ENCODE measurements at regions not wholly inside any gene's neighbourhood (a gene's known extent, or its start where the extent isn't known, plus 50 kb on each side); places are given as distances from the start of the nearest gene placed in this dataset.

DNA sequence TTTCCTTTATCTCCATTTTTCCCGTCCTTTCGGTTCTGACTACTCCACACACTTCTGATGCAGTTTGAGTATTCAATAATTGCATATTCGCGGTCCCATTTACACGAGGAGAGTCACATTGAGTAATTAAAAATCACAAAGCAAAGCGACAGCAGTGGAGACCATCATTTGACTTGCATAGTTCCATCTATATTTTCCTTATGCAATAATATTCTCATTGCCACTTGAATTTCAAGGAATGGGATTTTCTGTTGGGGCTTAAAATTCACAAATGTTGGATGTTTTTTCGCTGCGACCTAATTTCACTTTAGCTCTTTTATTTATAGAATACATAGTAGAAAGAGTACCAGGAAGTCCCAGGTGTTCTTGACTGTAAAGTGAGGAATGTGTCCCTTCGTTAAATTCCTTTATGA is 186.8 kb downstream of the ZEB2 start:
- no peak for DNase-seq (ENCODE audit: low read depth in 2 of 2)

DNA sequence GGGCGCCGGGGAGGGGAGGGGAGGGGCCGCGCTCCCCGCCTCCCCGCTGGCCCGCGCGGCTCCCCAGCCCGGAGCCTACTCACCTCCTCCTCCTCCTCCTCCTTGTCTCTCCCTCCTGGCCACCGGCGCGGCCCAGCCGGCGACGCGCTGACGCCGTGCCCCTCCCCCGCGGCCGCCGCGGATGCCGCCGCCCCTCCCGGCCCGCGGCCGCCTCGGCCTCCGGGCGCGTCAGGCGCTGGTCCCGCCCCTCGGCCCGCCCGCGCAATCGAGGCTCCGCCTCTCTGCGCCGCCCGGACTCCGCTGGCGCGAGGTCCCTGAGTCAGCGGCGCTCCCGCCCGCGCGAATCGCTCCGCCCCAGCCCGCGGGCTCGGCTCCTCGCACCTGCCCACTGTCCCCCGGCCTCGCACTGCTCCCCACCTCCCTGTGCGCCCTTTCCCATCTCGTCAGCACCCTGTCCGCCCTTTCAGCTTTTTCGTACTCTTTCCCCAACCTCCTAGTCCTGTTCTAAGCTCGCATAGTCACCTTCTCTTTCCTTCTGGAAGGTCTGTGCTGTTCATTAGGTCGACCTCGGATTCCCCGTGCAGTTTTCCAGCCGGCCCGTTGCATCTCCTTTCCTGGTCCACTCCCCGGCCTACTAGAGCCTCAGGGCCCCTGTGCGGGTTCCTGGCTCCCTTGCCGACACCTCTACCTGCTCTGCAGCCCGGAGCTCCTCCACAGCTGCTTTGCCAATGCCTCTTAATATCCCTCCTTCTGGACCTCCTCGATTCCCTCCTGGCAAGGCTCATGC is 187.4 kb downstream of the ZEB2 start:
- DNase-seq (ENCODE audit: low read depth in 2 of 2) = peak; percentile 75 to 89

- DNase-seq (ENCODE audit: low read depth in 2 of 2) = no peak
Observed at GRCh38 chr2:144331674-144332355, 188.1 kb downstream of the ZEB2 start.

DNA sequence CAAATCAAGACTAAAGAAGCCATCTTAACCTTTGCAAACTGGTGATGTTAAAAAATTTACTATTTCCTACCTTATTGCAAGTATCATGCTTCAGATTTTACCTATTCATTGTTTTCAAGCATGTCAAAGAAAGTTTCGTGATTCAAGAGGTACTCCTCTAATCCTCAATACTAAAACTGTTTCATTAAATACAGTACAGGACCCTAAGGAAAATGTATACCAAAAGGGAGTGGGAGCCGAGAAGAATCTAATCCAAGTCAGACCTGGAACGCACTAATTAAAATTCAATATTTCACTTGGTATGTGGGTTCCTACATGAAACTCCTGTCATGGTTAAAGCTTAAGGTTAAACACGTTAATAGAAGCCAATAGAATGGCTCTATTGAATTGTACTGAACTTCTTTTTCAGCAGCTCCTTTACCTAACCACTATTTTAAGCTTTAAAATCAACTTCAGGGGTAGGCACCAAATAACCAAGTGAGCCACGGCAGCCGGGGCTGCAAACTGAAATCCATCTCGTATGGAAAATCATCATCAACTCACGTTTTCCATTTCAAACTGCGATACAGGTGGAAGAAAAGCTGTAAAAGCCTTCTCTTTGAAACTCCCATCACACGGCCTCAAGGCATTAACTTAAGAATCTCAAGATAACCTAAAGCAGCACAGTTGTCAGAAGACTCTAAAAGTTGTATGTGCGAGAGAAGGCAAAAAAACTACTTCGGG is 188.8 kb downstream of the ZEB2 start:
- DNase-seq (ENCODE audit: low read depth in 2 of 2) = no peak

DNA sequence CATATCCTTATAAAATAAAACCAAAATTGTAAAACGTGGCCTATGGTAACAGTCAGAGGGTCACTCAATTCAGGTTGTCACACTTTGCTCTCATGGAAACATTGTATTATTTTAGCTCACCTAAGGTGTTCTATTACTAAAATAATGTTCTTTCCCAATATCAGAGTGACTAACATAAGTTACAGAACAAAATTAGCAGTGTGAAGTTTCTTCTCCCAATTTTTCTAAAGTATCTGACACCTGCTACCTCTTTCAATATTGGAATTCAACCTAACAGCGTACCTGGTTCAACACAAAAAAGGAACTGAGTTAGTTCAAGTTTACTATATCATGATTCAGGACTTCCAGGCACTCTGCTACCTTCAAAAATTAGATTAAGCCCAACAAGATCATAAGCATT is 190.4 kb downstream of the ZEB2 start:
- DNase-seq (ENCODE audit: low read depth in 2 of 2) = no peak

GRCh38 chr2:144328938-144329337 is 191.0 kb downstream of the ZEB2 start:
- DNase-seq (ENCODE audit: low read depth in 2 of 2) = no peak

- no peak for DNase-seq (ENCODE audit: low read depth in 2 of 2)
Observed at GRCh38 chr2:144326825-144327224, 193.1 kb downstream of the ZEB2 start.

GRCh38 chr2:144325086-144325485 is 194.8 kb downstream of the ZEB2 start:
- peak in 1 of 2 donors; percentile 45 for DNase-seq (ENCODE audit: low read depth in 2 of 2)

DNA sequence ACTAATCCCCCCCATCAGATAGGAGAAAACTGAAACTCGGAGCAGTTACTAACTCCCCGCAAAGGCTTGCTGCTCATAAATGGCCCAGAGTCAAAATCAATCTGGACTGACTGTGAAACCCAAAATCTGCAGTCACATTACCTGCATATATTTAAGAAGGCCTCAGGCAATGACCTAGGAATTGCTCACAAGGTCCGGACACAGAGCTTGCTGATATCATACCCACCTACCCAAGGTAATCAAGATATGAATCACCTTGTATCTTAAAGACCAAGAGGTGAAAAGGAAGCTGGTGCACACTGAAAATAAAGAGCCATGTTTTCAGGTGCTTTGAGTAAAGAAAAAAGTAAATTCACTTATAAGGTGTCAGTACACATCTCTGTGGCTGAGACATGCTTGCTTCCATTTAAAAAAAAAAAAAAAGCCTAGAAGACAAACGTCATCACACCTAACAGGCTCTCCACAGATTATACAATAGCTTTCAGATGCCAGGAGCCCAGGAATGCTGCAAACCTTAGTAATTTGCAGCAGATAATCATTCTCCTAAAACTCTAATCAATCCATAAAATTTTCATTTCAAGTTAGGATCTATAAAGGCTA is 195.4 kb downstream of the ZEB2 start:
- DNase-seq (ENCODE audit: low read depth in 2 of 2) = no peak

- DNase-seq (ENCODE audit: low read depth in 2 of 2) = no peak
Observed at GRCh38 chr2:144323946-144324345, 196.0 kb downstream of the ZEB2 start.

- DNase-seq (ENCODE audit: low read depth in 2 of 2) = no peak
Observed at GRCh38 chr2:144322379-144322778, 197.5 kb downstream of the ZEB2 start.

DNA sequence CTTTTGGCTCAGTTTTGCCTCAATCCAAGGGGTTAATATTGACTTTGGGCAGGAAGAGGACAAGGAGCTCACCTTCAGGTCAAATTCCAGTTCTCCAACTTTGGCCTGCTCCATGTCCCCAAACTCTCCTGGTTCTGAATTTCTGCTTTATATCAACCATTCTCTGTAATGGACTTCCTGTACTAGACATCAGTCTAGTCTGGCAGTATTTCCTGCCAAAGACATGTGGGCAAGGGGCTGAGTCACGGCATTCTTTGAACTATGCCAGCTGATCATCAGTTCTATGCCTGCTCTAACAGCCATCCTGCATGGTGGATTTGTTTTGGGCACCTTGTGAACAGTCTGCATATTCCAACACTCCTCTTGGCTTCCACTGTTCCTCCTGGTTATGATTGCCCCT is 199.4 kb downstream of the ZEB2 start:
- DNase-seq (ENCODE audit: low read depth in 2 of 2) = peak; percentile 46 to 68

- DNase-seq (ENCODE audit: low read depth in 2 of 2) = no peak
Observed at GRCh38 chr2:144317071-144317738, 202.7 kb downstream of the ZEB2 start.

GRCh38 chr2:144310889-144311608 is 208.9 kb downstream of the ZEB2 start:
- no peak for DNase-seq (ENCODE audit: low read depth in 2 of 2)

DNA sequence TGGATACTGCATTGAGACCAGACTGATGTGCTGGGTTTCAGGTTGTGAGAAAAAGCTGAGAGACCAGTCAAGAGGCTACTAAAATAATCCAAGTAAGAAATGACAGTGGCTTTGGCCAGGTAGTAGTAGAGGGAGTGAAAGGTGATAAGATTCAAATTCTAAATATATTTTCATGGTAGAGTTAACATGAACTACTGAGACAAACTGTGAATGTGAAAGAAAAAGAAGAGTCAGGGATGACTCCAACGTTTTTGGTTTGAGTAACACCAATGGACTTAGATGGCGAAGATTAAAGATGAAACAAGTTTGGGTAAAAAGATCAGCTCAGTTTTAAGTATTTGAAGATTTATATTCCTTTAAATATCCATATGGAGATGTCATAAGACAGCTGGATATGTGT is 209.4 kb downstream of the ZEB2 start:
- DNase-seq (ENCODE audit: low read depth in 2 of 2) = no peak

DNA sequence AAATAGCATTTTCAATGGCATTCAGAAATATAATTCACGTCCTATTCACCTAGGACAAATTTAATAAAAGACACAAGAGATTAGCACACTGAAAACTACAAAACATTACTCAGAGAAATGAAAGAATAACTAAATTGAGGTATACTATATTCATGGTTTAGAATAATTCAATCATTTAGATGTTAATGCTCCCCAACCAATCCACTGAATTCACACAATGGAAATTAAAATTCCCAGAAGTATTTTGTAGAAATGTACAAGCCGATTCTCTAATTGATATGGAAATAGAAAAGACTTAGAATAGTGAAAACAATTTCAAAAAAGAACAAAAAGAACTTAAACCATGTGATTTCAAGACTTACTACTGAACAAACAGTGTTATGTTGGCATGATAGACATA is 212.2 kb downstream of the ZEB2 start:
- DNase-seq (ENCODE audit: low read depth in 2 of 2) = no peak

GRCh38 chr2:144304202-144304601 is 215.7 kb downstream of the ZEB2 start:
- no peak for DNase-seq (ENCODE audit: low read depth in 2 of 2)

- DNase-seq (ENCODE audit: low read depth in 2 of 2) = no peak
Observed at GRCh38 chr2:144300632-144301031, 219.3 kb downstream of the ZEB2 start.

DNA sequence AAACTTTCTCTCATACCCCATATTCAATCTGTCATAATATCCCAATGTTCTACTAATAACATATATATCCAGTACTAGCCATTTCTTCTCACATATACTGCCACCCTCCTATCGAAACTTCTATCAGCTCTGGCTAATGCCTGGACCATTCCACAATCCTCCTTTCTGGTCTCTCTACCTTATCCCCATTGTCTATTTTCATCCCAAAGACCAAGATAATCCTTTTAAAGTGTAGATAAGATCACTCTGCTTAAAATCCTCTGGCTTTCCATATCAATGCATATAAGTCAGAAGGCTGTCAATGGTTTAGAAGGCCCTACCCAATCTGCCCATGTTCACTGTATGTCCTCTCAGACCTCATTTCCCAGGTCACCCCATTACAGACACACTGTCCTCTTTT is 229.6 kb downstream of the ZEB2 start:
- DNase-seq (ENCODE audit: low read depth in 2 of 2) = no peak

GRCh38 chr2:144288438-144288837 is 231.5 kb downstream of the ZEB2 start:
- DNase-seq (ENCODE audit: low read depth in 2 of 2) = no peak

DNA sequence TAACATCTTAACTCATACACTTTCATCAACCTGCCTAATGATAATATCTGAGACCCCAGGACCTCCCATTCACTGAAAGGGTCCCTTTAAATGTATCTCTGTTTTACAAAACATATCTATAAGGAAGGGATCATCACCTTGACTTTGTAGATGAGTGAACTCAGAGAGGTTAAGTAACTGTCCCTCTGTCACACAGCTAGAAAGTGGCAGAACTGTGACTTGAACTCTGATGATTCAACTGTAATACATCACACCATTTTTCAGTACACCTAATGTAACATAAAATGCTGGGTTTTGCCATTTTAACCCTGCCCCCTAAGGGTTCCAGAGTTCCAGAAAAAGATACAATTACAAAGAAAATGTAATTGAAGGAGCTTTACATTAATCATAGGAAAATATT is 234.6 kb downstream of the ZEB2 start:
- DNase-seq (ENCODE audit: low read depth in 2 of 2) = no peak

All from stimulated activated CD8-positive, alpha-beta memory T cell treated with anti-CD3 and anti-CD28 coated beads, Interleukin-15, amount 100 ng/mL, for 4 hours (primary cell).